Lower lobe of right lung (tissue), 2 donors: ENCODE measurements at regions not wholly inside any gene's neighbourhood (a gene's known extent, or its start where the extent isn't known, plus 50 kb on each side); places are given as distances from the start of the nearest gene placed in this dataset.
"Not testable (repeated sequence)": the region's sequence is repeated elsewhere in the genome, so short reads cannot be mapped to it uniquely, and the experiment has no call there.

Experiments
- ATAC-seq, 2 donors: fragments of 200-7000 bp; cut with Tn5 transposase; one replicate each; pipeline ENCODE4 v1.9.1; 2020 to 2022; ENCODE audit warnings: mild to moderate bottlenecking in 2 of 2, moderate library complexity in 2 of 2
- DNase-seq: peaks from one replicate; pipeline ENCODE4 v3.0.0-alpha.2; 2020
- H3K27ac ChIP-seq: fragments of 200-600 bp; one replicate; pipeline ENCODE4 v1.8.0; 2022
- H3K27me3 ChIP-seq: fragments of 200-600 bp; one replicate; pipeline ENCODE4 v1.8.0; 2022; ENCODE audit warnings: low read depth
- H3K36me3 ChIP-seq: fragments of 200-600 bp; one replicate; pipeline ENCODE4 v1.8.0; 2022; ENCODE audit warnings: mild to moderate bottlenecking
- H3K4me1 ChIP-seq: fragments of 200-600 bp; one replicate; pipeline ENCODE4 v1.8.0; 2022
- H3K4me3 ChIP-seq: fragments of 200-600 bp; one replicate; pipeline ENCODE4 v1.8.0; 2022; ENCODE audit warnings: mild to moderate bottlenecking
- H3K9me3 ChIP-seq: fragments of 200-600 bp; one replicate; pipeline ENCODE4 v1.8.0; 2022
- intact Hi-C: fragments of 100-400 bp; cut with DNase I; formaldehyde crosslinking; loops from one replicate; pipeline ENCODE4 v1.11.0; 2022
- TF ChIP-seq, protein P1 (sequence below): fragments of 200-600 bp; IDR thresholded peaks from one replicate; pipeline ENCODE4 v1.8.0; 2022; ENCODE audit warnings: antibody characterized with exemption, mild to moderate bottlenecking
- donor health status: DM: no; HTN: yes; CAD: no; lungs with severe emphysema.

DNA sequence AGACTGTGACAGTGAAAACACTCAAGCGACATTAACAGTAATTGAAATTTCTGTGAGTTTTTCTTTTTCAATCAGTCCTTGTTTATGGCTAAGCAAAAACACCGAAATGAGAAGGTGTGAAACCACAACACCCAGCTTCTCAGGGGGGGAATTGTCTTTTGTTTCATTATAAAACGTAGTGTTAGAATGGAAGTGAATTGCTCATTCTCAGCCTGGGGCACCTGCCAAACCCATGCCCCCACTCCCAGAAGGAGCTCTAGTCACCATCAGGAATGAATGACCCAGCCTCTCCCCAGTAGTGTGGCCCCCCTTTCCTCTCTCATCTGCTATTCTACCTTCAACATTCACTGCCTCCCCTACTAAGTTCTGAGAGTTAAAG is 185.8 kb upstream of the CFAP20DC start:
- H3K36me3 ChIP-seq: no peaks in the 10 kb centered on the region
- no peaks in the 10 kb centered on the region for H3K27me3 ChIP-seq
- no peaks in the 10 kb centered on the region for H3K4me1 ChIP-seq
- TF ChIP-seq, protein P1, sequence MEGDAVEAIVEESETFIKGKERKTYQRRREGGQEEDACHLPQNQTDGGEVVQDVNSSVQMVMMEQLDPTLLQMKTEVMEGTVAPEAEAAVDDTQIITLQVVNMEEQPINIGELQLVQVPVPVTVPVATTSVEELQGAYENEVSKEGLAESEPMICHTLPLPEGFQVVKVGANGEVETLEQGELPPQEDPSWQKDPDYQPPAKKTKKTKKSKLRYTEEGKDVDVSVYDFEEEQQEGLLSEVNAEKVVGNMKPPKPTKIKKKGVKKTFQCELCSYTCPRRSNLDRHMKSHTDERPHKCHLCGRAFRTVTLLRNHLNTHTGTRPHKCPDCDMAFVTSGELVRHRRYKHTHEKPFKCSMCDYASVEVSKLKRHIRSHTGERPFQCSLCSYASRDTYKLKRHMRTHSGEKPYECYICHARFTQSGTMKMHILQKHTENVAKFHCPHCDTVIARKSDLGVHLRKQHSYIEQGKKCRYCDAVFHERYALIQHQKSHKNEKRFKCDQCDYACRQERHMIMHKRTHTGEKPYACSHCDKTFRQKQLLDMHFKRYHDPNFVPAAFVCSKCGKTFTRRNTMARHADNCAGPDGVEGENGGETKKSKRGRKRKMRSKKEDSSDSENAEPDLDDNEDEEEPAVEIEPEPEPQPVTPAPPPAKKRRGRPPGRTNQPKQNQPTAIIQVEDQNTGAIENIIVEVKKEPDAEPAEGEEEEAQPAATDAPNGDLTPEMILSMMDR: no peak
- DNase-seq (no peak), ATAC-seq (no peak)
- intact Hi-C loops: no loop called here
- no peak overlapping the region for H3K4me3 ChIP-seq
- H3K27ac ChIP-seq: no peak overlapping the region
- H3K9me3 ChIP-seq: no peaks in the 10 kb centered on the region

DNA sequence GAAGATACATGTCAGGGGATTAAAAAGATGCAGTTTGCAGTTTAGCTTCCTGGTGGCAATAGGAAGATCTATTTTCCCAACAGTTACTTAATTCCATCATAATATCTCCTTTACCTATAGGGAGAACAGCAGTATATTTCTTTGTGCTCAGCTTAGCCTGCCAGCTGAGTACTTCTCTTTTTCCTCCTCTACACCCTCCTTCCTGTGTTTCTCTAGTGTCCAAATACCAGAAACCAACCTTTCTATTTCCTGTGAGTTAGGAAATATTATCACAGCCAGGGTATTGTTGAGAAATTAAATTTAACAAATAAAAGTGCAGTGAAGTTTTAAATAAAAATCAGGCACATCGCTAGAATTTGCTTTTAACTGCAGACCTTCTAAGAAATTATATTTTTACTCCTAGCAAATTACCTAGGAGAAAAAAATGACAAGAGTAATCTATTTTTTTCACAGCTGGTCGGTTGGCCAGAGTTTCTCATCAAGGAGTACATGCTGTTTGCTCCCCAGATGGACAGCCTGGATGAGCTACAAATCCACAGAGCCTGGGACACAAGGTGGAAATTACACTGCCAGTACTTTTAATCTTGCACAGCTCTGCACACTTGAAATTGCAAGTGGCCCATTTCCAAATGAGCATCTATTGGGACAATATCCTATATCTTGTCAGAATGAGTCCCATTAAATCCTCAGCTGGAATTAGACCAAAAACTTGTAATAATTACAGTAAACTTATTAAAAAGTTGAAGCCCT is 185.2 kb upstream of the CFAP20DC start:
- TF ChIP-seq, protein P1: no peak
- no peak for ATAC-seq
- Histone ChIP-seq H3K4me1 (no peaks in the 10 kb centered on the region), H3K27me3 (no peaks in the 10 kb centered on the region), H3K27ac (no peak overlapping the region), H3K36me3 (no peaks in the 10 kb centered on the region), H3K9me3 (no peaks in the 10 kb centered on the region), H3K4me3 (no peak overlapping the region)
- DNase-seq: no peak
- intact Hi-C loops: no loop called here

DNA sequence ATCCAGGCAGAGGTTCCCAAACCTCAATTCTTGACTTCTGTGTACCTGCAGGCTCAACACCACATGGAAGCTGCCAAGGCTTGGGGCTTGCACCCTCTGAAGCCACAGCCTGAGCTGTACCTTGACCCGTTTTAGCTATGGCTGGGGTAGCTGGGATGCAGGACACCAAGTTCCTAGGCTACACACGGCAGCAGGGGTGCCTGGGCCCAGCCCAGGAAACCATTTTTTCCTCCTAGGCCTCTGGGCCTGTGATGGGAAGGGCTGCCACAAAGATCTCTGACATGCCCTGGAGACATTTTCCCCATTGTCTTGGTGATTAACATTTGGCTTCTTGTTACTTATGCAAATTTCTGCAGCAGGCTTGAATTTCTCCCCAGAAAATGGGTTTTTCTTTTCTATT is 180.6 kb upstream of the CFAP20DC start:
- H3K4me3 ChIP-seq, intact Hi-C loops, ATAC-seq, H3K27me3 ChIP-seq, H3K4me1 ChIP-seq, H3K9me3 ChIP-seq, DNase-seq, H3K36me3 ChIP-seq, H3K27ac ChIP-seq: not testable (repeated sequence)

DNA sequence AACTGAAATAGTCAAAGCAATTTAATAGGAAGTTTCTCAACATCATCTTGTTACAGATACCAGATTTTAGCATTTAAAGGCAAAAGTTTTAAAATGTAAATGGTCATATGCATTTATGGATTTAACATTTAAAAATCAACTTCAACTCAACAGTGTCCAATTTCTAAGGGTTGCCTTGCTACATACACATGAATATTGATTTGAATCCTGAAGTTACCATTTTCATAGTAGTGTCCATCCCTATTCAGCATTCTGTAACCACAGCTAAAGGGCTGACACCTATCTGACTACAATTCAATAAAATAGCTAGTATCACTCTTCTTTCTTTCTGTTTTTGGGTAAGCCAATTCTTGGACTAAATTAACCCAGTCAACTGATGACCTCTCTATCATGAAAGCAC is 164.0 kb upstream of the CFAP20DC start:
- DNase-seq: no peak
- TF ChIP-seq, protein P1: no peak
- no peaks in the 10 kb centered on the region for H3K36me3 ChIP-seq
- no peaks in the 10 kb centered on the region for H3K27me3 ChIP-seq
- intact Hi-C loops: no loop called here
- H3K4me1 ChIP-seq: no peaks in the 10 kb centered on the region
- no peaks in the 10 kb centered on the region for H3K9me3 ChIP-seq
- no peak overlapping the region for H3K4me3 ChIP-seq
- H3K27ac ChIP-seq: no peak overlapping the region
- no peak for ATAC-seq

DNA sequence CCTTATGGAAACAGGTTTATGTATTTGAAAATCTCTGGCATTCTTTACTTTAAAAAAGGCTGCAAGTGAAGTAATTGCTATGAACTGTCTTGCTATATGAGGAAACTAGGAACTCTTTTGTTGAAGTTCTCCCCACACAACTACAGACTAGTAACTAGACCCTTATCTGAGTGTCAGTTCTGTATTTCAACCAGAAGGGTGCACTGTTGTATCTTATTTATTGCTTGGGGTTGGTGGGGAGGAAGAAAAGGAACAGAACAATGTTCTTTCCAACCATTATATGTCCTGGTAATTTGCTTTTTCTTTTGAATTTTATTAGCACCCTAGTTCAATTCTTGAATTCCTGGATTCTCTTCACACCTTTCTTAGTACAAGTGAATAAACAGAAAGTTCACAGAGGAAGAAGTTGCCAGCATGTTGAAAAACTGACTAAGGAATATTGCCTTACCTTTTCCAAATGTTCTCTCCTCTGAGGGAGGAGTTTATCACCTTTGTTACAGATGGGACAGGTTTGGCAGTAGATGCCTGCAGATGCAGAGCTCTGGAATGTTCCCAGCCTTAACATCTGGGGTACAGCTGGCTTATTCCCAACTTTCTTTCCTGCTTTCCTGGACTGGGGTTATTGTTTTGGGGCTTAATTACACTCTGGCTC is 162.4 kb upstream of the CFAP20DC start:
- no peak overlapping the region for H3K27ac ChIP-seq
- H3K27me3 ChIP-seq: no peaks in the 10 kb centered on the region
- H3K36me3 ChIP-seq: no peaks in the 10 kb centered on the region
- H3K4me3 ChIP-seq: no peak overlapping the region
- TF ChIP-seq, protein P1: peak; percentile 71
- H3K4me1 ChIP-seq: no peaks in the 10 kb centered on the region
- no peaks in the 10 kb centered on the region for H3K9me3 ChIP-seq
- peak; percentile 79 to 86 for ATAC-seq
- DNase-seq: no peak
- intact Hi-C loops: no loop called here

DNA sequence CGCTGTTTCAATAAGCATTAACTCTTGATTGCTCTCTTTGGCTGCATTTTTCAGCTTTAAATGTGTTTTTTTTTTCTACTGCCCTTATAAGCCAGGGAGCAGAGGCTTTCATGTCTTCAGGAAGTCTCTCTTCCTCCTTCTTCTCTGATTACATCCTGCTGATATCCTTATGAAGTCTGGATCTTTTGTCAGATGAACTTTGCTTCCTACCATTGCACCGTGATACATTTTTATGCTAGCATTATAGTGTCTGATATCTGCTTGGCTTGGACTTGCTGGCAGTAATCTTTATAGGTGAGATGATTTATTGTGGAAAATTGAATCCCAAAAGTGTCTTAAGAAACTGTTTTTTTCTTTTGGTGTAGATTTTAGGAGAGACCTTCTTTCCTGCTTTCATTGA is 160.4 kb upstream of the CFAP20DC start:
- no peaks in the 10 kb centered on the region for H3K36me3 ChIP-seq
- no peak overlapping the region for H3K27ac ChIP-seq
- no peaks in the 10 kb centered on the region for H3K9me3 ChIP-seq
- no peak overlapping the region for H3K4me3 ChIP-seq
- ATAC-seq (no peak), DNase-seq (no peak)
- no peaks in the 10 kb centered on the region for H3K27me3 ChIP-seq
- no peaks in the 10 kb centered on the region for H3K4me1 ChIP-seq
- TF ChIP-seq, protein P1: no peak
- intact Hi-C loops: no loop called here
